ENCODE measurements at regions not wholly inside any gene's neighbourhood (a gene's known extent, or its start where the extent isn't known, plus 50 kb on each side); places are given as distances from the start of the nearest gene placed in this dataset.

DNA sequence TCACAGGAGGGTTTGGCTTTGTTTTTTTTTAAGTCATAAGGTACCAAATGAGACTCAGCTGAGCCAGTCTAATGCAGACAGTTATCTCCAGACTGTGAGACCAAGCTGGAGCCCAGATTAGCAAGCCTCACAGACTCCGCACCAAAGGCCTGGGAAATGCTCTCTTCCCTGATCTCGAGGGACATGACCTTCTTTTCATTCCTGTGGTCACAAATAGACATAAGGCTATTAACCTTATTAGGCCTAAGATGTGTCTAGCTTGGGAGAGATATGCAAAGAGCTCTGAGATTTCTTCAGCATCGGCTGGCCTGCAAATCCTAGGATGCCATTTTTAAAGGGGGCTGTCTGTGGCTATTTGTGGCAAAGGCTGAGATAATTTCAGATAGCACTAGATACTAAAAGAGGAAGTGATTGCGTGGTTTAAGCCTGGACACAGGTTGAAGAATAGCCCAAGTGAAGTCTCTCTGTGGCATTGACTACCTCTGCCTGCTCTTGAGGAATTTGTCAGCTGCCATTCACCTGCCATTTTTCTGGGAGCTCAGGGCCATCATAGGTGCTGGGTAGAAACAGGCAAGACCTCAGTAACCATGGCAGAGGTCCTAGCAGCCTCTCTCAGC, 301.3 kb downstream of the SIPA1L2 start:
- no peak overlapping the region for H3K27ac ChIP-seq
- H2AFZ ChIP-seq (ENCODE audit: low read depth), result no peak overlapping the region
- H3K4me2 ChIP-seq, result no peak overlapping the region
- H3K36me3 ChIP-seq (ENCODE audit: insufficient read depth), result no peaks in the 10 kb centered on the region
- H3K4me3 ChIP-seq (IDR thresholded peaks at IDR 0.05; ENCODE audit: insufficient read depth, low read depth, low read length), result no peak overlapping the region
- TF ChIP-seq, protein P1, sequence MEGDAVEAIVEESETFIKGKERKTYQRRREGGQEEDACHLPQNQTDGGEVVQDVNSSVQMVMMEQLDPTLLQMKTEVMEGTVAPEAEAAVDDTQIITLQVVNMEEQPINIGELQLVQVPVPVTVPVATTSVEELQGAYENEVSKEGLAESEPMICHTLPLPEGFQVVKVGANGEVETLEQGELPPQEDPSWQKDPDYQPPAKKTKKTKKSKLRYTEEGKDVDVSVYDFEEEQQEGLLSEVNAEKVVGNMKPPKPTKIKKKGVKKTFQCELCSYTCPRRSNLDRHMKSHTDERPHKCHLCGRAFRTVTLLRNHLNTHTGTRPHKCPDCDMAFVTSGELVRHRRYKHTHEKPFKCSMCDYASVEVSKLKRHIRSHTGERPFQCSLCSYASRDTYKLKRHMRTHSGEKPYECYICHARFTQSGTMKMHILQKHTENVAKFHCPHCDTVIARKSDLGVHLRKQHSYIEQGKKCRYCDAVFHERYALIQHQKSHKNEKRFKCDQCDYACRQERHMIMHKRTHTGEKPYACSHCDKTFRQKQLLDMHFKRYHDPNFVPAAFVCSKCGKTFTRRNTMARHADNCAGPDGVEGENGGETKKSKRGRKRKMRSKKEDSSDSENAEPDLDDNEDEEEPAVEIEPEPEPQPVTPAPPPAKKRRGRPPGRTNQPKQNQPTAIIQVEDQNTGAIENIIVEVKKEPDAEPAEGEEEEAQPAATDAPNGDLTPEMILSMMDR (conservative IDR thresholded peaks at IDR 0.05; ENCODE audit: low read depth, low read length), result no peak
- no peaks in the 10 kb centered on the region for H4K20me1 ChIP-seq (ENCODE audit: insufficient read depth)
- no peaks in the 10 kb centered on the region for H3K4me1 ChIP-seq (ENCODE audit: low read depth, poor library complexity, severe bottlenecking)
- H3K79me2 ChIP-seq (ENCODE audit: insufficient read depth, low read depth), result no peaks in the 10 kb centered on the region
- no peak overlapping the region for H3K9ac ChIP-seq
- no peaks in the 10 kb centered on the region for H3K27me3 ChIP-seq (ENCODE audit: insufficient read depth, low read depth)

DNA sequence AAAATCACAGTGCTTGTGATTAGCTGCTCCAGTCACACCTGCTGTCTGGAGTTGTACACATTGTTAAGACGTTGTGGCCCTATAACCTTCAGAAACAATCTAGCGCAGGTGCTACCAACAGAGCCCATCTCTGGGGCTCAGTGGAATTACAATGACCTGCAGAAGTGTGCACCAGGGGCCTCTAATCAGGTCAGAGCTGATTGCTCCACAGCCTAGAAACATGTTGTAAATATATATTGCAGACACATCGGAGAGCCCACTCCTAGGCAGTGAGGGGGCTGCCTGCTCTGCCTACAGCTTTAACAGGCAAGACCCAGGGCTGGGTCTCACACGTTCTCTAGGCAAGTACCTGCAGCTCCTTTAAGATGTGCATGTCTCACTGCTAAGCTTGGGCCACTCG, 302.0 kb downstream of the SIPA1L2 start:
- H3K4me2 ChIP-seq, result no peak overlapping the region
- no peak overlapping the region for H3K9ac ChIP-seq
- H4K20me1 ChIP-seq (ENCODE audit: insufficient read depth), result no peaks in the 10 kb centered on the region
- H3K36me3 ChIP-seq (ENCODE audit: insufficient read depth), result no peaks in the 10 kb centered on the region
- no peaks in the 10 kb centered on the region for H3K27me3 ChIP-seq (ENCODE audit: insufficient read depth, low read depth)
- TF ChIP-seq, protein P1 (conservative IDR thresholded peaks at IDR 0.05; ENCODE audit: low read depth, low read length), result no peak
- H3K79me2 ChIP-seq (ENCODE audit: insufficient read depth, low read depth), result no peaks in the 10 kb centered on the region
- H2AFZ ChIP-seq (ENCODE audit: low read depth), result no peak overlapping the region
- H3K4me3 ChIP-seq (IDR thresholded peaks at IDR 0.05; ENCODE audit: insufficient read depth, low read depth, low read length), result no peak overlapping the region
- H3K27ac ChIP-seq, result no peak overlapping the region
- no peaks in the 10 kb centered on the region for H3K4me1 ChIP-seq (ENCODE audit: low read depth, poor library complexity, severe bottlenecking)

DNA sequence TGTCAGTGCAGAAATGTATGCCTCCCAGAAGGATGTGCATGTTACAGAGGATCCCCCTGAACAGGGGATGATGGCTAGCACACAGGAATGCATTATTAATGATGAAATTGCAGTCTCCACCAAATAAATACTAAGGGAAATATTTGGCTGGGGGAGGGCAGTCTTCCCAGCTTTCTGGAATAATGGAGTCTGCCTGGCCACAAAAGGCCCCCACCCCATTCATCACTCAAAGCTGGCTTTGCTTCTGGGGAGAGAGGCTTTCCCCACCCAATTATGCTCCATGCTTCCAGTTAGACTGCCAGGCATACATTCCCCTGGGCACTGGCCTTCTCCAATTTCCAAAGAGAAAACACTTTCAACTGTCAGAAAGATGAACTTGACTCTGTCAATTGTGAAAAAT, 302.7 kb downstream of the SIPA1L2 start:
- Histone ChIP-seq H3K4me2 (no peak overlapping the region), H3K27ac (no peak overlapping the region), H3K79me2 (ENCODE audit: insufficient read depth, low read depth) (no peaks in the 10 kb centered on the region), H3K9ac (no peak overlapping the region), H3K4me1 (ENCODE audit: low read depth, poor library complexity, severe bottlenecking) (no peaks in the 10 kb centered on the region), H3K36me3 (ENCODE audit: insufficient read depth) (no peaks in the 10 kb centered on the region), H2AFZ (ENCODE audit: low read depth) (no peak overlapping the region), H3K27me3 (ENCODE audit: insufficient read depth, low read depth) (no peaks in the 10 kb centered on the region), H3K4me3 (IDR thresholded peaks at IDR 0.05; ENCODE audit: insufficient read depth, low read depth, low read length) (no peak overlapping the region), H4K20me1 (ENCODE audit: insufficient read depth) (no peaks in the 10 kb centered on the region)
- TF ChIP-seq, protein P1 (conservative IDR thresholded peaks at IDR 0.05; ENCODE audit: low read depth, low read length), result no peak

DNA sequence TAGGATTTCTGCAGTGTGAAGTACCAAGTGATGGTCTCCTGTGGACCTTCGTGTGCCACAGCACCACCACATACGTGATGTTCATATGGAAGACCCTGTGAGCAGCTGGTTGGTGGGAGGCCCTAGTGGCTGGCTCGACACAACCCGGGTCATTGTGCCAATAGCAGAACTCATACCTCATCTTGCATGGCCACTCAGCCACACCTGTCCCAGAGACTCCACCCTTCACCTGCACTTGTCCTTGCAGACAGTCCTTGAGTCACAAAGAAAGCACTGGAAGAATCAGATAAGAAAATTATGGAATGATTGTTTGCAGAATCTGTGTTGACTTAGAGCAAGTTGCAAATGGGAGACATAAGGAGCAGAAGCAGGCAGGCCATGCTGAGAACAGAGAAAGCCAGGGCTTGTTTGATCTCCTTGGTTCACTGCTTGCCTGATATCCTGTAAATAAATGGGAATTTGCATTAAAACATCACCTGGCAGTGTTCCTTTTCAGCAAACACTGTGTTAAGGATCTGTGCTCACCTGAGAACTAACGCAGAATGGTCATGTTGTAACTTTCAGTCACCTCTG, 307.7 kb downstream of the SIPA1L2 start:
- no peaks in the 10 kb centered on the region for H3K4me1 ChIP-seq (ENCODE audit: low read depth, poor library complexity, severe bottlenecking)
- no peak overlapping the region for H3K4me3 ChIP-seq (IDR thresholded peaks at IDR 0.05; ENCODE audit: insufficient read depth, low read depth, low read length)
- no peaks in the 10 kb centered on the region for H3K27me3 ChIP-seq (ENCODE audit: insufficient read depth, low read depth)

More for the DNA sequence above, 307.7 kb downstream of the SIPA1L2 start:
- Histone ChIP-seq H2AFZ (ENCODE audit: low read depth) (no peak overlapping the region), H3K36me3 (ENCODE audit: insufficient read depth) (no peaks in the 10 kb centered on the region), H3K4me2 (no peak overlapping the region), H4K20me1 (ENCODE audit: insufficient read depth) (no peaks in the 10 kb centered on the region), H3K79me2 (ENCODE audit: insufficient read depth, low read depth) (no peaks in the 10 kb centered on the region), H3K27ac (no peak overlapping the region), H3K9ac (no peak overlapping the region)
- TF ChIP-seq, protein P1 (conservative IDR thresholded peaks at IDR 0.05; ENCODE audit: low read depth, low read length), result no peak
